Head of caudate nucleus (tissue), 42 donors: ENCODE measurements at regions not wholly inside any gene's neighbourhood (a gene's known extent, or its start where the extent isn't known, plus 50 kb on each side); places are given as distances from the start of the nearest gene placed in this dataset.

Experiments used
- DNase-seq, 42 donors: peaks; one replicate each; pipeline versions ENCODE4 v3.0.0 to v3.0.0-alpha.2; 2020 to 2021; ENCODE audit warnings: mixed read lengths in 7 of 42
- intact Hi-C: fragments of 100-400 bp; cut with DNase I; formaldehyde crosslinking; loops from one replicate; pipeline ENCODE4 v1.15.0; 2022

- intact Hi-C loops = no loop called here
- no peak for DNase-seq
These were observed 172.8 kb upstream of the SYNDIG1 start for GRCh38 chr20:24296477-24297261.

- no peak for DNase-seq
- intact Hi-C loops = no loop called here
These were observed 178.4 kb upstream of the SYNDIG1 start for GRCh38 chr20:24291014-24291413.

GRCh38 chr20:24289737-24290481 lies 179.5 kb upstream of the SYNDIG1 start:
- intact Hi-C loops = no loop called here
- DNase-seq = peak in 8 of 42 donors; percentile 2 to 51 (median 9)

- no peak for DNase-seq
- intact Hi-C loops = no loop called here
These were observed 186.2 kb upstream of the SYNDIG1 start for GRCh38 chr20:24283186-24283585.

GRCh38 chr20:24277196-24277595 lies 192.2 kb upstream of the SYNDIG1 start:
- intact Hi-C loops = no loop called here
- DNase-seq = no peak

DNA sequence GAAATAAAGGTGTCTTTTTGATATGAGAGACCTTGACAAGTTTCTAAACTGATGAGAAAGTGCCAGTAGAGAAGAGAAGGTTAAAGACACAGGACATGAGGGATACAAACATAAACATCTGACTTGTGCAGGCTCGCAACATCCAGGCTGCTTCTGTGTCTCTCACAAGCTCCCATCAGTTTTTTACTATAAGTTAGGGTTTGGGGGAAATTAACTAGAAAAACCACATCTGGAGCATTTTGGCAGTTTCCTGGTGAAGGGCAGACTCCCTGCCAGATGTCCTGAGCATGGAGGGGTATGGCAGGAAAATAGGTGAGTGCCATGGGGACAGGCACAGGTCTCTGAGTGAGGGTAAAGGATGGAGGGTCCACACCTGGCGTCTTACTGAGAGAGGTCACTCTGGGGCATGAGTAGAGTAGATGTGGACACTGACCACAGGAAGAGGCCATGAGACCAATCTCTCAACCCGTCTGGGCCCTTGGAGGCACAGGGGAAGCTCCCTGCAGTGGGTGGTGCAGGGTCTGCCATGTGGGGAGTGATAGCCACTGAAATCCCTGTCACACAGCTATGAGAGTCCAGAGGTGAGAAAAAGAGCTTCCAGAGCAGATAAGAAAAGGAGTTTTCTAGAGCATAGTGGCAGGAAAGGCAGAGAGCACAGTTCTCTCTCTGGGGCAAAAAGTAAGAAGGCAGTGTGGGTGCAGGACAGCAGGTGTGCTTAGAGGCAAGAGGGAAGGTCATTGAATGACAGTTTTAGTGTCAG lies 193.3 kb upstream of the SYNDIG1 start:
- intact Hi-C loops = no loop called here

GRCh38 chr20:24273251-24273650 lies 196.2 kb upstream of the SYNDIG1 start:
- intact Hi-C loops = no loop called here
- DNase-seq = no peak

More for the DNA sequence above, 193.3 kb upstream of the SYNDIG1 start:
- DNase-seq = no peak

DNA sequence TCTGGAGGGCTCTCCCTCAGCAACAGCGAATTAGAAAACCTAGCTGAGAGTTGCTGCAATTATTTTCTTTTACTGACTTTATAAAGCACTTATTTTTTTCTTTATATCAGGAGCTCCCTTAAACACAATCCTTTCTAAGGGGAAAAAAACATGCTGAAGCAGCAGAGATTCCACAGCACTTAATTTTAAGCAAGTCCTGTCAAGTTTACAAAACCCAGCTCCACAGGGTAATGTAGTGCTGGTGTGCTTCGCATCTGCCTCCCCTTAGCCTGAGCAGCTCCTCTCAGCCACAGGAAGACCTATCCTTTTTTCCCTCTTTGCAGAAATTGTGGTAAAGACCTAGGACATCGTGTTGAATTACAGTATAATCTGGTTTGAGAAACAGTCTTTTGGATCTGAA lies 208.1 kb upstream of the SYNDIG1 start:
- DNase-seq = no peak
- intact Hi-C loops = no loop called here

GRCh38 chr20:24257171-24257570 lies 212.3 kb upstream of the SYNDIG1 start:
- no peak for DNase-seq
- intact Hi-C loops = no loop called here

DNA sequence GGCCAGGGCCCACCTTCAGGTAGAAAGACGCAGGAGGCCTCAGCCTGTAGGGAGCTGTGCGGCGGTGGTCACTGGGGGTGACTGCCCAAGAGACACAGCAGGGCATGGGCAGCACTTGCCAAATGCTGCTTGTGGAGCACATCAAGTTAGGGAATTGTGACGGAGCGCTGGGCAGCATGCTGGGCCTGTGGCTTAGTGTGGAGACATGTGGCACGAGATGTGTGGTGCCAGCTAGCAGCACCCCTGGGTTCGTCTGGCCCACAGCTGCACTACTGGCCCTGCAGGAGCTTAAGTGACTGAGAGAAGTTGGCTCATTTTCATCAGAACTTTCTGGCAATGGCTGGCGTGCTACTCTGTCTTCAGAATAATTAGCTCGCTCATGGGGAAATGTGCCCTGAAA lies 213.1 kb upstream of the SYNDIG1 start:
- intact Hi-C loops = no loop called here
- DNase-seq = peak in 1 of 42 donors; percentile 9

GRCh38 chr20:24254480-24254879 lies 214.9 kb upstream of the SYNDIG1 start:
- intact Hi-C loops = no loop called here

DNA sequence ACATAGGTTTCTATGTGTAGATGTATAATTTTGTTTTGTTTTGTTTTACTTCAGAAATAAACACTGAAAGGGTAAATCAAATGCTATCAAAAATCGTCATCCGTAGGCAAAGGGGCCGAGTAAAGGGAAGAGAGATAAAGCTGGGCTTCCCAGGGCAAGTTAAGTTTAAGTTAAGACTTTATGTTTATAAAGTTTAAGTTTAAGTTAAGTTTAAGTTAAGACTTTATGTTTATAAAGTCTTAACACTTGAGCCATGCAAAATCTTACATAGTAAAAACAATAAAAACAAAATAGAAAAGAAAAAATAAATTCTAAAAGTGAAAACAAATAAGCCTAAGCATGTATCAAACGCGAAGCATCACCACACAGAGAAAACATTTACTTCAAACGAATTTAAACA lies 216.1 kb upstream of the SYNDIG1 start:
- DNase-seq = no peak
- intact Hi-C loops = no loop called here

More at GRCh38 chr20:24254480-24254879, 214.9 kb upstream of the SYNDIG1 start:
- DNase-seq = no peak

GRCh38 chr20:24245094-24245493 lies 224.3 kb upstream of the SYNDIG1 start:
- DNase-seq = no peak
- intact Hi-C loops = no loop called here

DNA sequence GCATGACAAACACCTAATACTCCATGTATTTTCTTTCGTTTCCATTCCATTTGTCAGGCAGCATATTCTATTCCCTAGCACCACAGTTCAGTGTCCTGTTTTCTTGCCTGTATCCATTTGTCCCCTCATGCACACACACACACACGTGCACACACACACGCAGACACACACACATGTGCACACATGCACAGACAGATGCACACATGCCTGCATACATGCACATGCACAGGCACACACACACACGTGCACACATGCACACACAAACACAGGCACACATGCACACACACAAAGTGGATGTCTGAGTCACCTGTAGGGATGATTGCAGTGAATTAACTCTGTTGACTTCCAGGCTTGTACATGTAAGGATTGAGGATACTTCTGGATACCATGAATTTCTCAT lies 226.7 kb upstream of the SYNDIG1 start:
- no peak for DNase-seq
- intact Hi-C loops = no loop called here

GRCh38 chr20:24241466-24241865 lies 228.0 kb upstream of the SYNDIG1 start:
- intact Hi-C loops = no loop called here
- no peak for DNase-seq

GRCh38 chr20:24236963-24237362 lies 232.5 kb upstream of the SYNDIG1 start:
- intact Hi-C loops = no loop called here
- no peak for DNase-seq

GRCh38 chr20:24236201-24236600 lies 233.2 kb upstream of the SYNDIG1 start:
- peak in 8 of 42 donors; percentile 7 to 45 (median 14) for DNase-seq
- intact Hi-C loops = no loop called here

DNA sequence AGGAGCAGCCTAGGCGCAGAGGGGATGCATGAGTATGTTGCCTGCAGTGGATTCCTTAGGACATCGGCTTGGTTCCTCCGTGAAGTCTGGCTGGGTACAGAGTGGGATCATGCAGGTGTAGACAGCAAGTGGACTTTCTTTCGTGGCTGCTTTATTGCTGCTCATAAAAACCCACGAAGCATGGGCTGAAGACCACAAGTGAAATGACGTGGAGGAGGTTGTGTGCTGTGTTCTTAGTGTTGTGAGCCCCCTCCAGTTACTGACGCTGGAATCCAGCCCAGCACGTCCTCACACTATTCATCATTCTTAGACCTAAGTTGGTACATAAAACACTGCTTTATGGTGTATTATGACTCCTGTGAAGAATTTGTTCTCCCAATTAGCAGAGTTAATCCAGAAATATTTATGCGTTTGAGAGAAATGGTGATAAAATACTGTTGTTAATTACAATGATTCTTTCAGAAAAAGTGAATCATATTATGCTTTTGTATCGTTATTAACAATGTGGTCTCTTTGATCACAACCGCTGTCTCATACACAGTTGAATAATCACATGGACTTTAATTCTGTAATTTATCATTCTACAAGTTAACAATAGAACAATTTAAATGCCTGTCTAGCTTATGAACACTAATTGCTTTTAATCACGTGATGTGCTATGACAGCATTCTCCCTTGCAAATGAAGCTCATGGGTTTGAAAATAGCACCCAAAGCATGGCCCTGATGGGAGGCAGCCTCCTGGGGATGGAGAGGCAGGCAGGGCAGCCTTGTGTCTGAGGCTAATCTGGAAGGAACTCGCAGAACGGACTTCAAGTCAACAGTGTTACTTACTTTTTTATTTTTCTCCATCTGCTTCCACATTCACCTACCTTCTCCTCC lies 233.9 kb upstream of the SYNDIG1 start:
- intact Hi-C loops = no loop called here
- peak in 2 of 42 donors; percentile 4 to 17 for DNase-seq

DNA sequence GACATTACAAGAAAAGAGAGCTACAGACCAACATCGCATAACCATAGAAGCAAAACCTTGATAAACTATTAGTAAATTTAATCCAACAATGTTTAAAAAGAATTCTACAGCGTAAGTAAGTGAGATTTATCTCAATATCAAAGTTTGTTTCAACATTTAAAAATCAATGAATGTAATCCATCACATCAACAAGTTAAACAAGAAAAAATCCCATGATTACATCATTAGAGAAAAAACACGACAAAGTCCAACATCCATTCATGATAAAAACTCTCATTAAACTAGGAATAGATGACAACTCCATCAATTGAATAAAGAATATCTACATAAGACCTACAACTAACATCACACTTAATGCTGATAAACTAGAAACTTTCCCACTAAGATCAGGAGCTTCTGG lies 239.0 kb upstream of the GGTLC1 start:
- intact Hi-C loops = no loop called here
- DNase-seq = no peak
